CD14-positive monocyte (primary cell): ENCODE measurements at regions not wholly inside any gene's neighbourhood (a gene's known extent, or its start where the extent isn't known, plus 50 kb on each side); places are given as distances from the start of the nearest gene placed in this dataset.

Experiments used
- DNase-seq, 3 donors: peaks; one replicate each; pipeline ENCODE4 v3.0.0-alpha.2; 2011 to 2022
- H2AFZ ChIP-seq: 2 replicates; pipeline ENCODE4 v1.6.0; 2012; ENCODE audit warnings: mild to moderate bottlenecking, low read depth, low read length, inconsistent platforms; ENCODE audit not compliant: insufficient read depth, poor library complexity, severe bottlenecking
- H3K27ac ChIP-seq, 2 donors: 1 replicate in 1 of 2; 2 replicates in 1 of 2; pipeline ENCODE4 v1.5.1; 2012 to 2013; ENCODE audit warnings: low read length in 2 of 2, control low read depth in 1 of 2, inconsistent platforms in 1 of 2, low read depth in 1 of 2, mild to moderate bottlenecking in 1 of 2
- H3K27me3 ChIP-seq, 2 donors: one replicate each; pipeline versions ENCODE4 v1.6.0 to v1.6.1; 2011 to 2013; ENCODE audit warnings: low read length in 2 of 2; ENCODE audit not compliant: control insufficient read depth in 2 of 2, insufficient read depth in 2 of 2
- H3K36me3 ChIP-seq, 2 donors: replicated peaks in 1 of 2; 1 replicate in 1 of 2; 2 replicates in 1 of 2; pipeline versions ENCODE4 v1.5.1 to v1.6.1; 2012 to 2013; ENCODE audit warnings: low read length in 2 of 2, control low read depth in 1 of 2, inconsistent platforms in 1 of 2, mild to moderate bottlenecking in 1 of 2; ENCODE audit not compliant: insufficient read depth in 2 of 2, control insufficient read depth in 1 of 2
- H3K4me1 ChIP-seq, 2 donors: 1 replicate in 1 of 2; 2 replicates in 1 of 2; pipeline versions ENCODE4 v1.5.1 to v1.6.1; 2012 to 2013; ENCODE audit warnings: low read length in 2 of 2, control low read depth in 1 of 2, inconsistent platforms in 1 of 2, mild to moderate bottlenecking in 1 of 2, moderate library complexity in 1 of 2; ENCODE audit not compliant: insufficient read depth in 2 of 2, control insufficient read depth in 1 of 2
- H3K4me2 ChIP-seq: replicated peaks from 2 replicates; pipeline ENCODE3; 2012; ENCODE audit warnings: low read length, moderate library complexity, mild to moderate bottlenecking; ENCODE audit not compliant: poor library complexity, severe bottlenecking; ENCODE audit errors: extremely low read depth
- H3K4me3 ChIP-seq, 3 experiments: fragments of 200-600 bp in 1 of 3; sonication (generic) in 1 of 3; replicated peaks in 1 of 3; 1 replicate in 2 of 3; 2 replicates in 1 of 3; pipeline ENCODE4 v1.5.1; 2011 to 2013; ENCODE audit warnings: low read length in 3 of 3, mild to moderate bottlenecking in 3 of 3, control low read depth in 2 of 3, low read depth in 2 of 3, inconsistent platforms in 1 of 3, moderate library complexity in 1 of 3
- H3K79me2 ChIP-seq: 2 replicates; pipeline ENCODE4 v1.6.0; 2012; ENCODE audit warnings: mild to moderate bottlenecking, control low read depth, inconsistent platforms, low read length, moderate library complexity; ENCODE audit not compliant: insufficient read depth
- H3K9ac ChIP-seq: 2 replicates; pipeline ENCODE4 v1.6.0; 2017; ENCODE audit warnings: low read length, mild to moderate bottlenecking; ENCODE audit not compliant: insufficient read depth, poor library complexity, severe bottlenecking
- H3K9me3 ChIP-seq, 2 donors: replicated peaks in 1 of 2; 1 replicate in 1 of 2; 2 replicates in 1 of 2; pipeline versions ENCODE4 v1.5.1 to v1.6.1; 2012 to 2013; ENCODE audit warnings: low read length in 2 of 2, control low read depth in 1 of 2; ENCODE audit not compliant: control insufficient read depth in 1 of 2, insufficient read depth in 1 of 2
- H4K20me1 ChIP-seq: 2 replicates; pipeline ENCODE4 v1.6.0; 2012; ENCODE audit warnings: mild to moderate bottlenecking, low read length, control low read depth, moderate library complexity; ENCODE audit not compliant: insufficient read depth
- H3K27ac Mint-ChIP-seq, 7 donors: one replicate each; pipeline ENCODE4 v1.8.0; 2020; ENCODE audit warnings: mild to moderate bottlenecking in 7 of 7, mixed read lengths in 7 of 7, moderate library complexity in 6 of 7, inconsistent platforms in 2 of 7
- H3K27me3 Mint-ChIP-seq, 3 donors: one replicate each; pipeline ENCODE4 v1.8.0; 2021 to 2022; ENCODE audit warnings: low read depth in 3 of 3, mild to moderate bottlenecking in 3 of 3, mixed read lengths in 3 of 3, moderate library complexity in 3 of 3, inconsistent platforms in 1 of 3
- H3K36me3 Mint-ChIP-seq, 2 donors: one replicate each; pipeline ENCODE4 v1.8.0; 2020; ENCODE audit warnings: mixed read lengths in 2 of 2, inconsistent platforms in 1 of 2, mild to moderate bottlenecking in 1 of 2
- H3K4me1 Mint-ChIP-seq: one replicate; pipeline ENCODE4 v1.8.0; 2020; ENCODE audit warnings: mild to moderate bottlenecking, mixed read lengths
- H3K4me3 Mint-ChIP-seq, 2 donors: one replicate each; pipeline ENCODE4 v1.8.0; 2020; ENCODE audit warnings: mild to moderate bottlenecking in 2 of 2, mixed read lengths in 2 of 2, moderate library complexity in 1 of 2
- H3K9me3 Mint-ChIP-seq, 7 donors: one replicate each; pipeline ENCODE4 v1.8.0; 2020 to 2022; ENCODE audit warnings: mixed read lengths in 7 of 7, mild to moderate bottlenecking in 6 of 7, moderate library complexity in 6 of 7, inconsistent platforms in 2 of 7
- WGBS: methylation state at CpG from one replicate; pipeline ENCODE4 v1.1.5; 2013; ENCODE audit warnings: missing lambda C conversion rate; ENCODE audit not compliant: insufficient coverage; 5-methylcytosine and 5-hydroxymethylcytosine counted together
- intact Hi-C, 2 donors: fragments of 100-400 bp; cut with micrococcal nuclease; formaldehyde crosslinking; loops; one replicate each; pipeline versions ENCODE4 v1.15.0 to v1.15.1; 2023
- TF ChIP-seq, protein P1 (sequence below): fragments of 200-600 bp; IDR thresholded peaks from one replicate; pipeline ENCODE4 v1.8.0; 2022; ENCODE audit warnings: antibody characterized with exemption, mild to moderate bottlenecking

- Mint-ChIP-seq H3K4me1 (no peaks in the 10 kb centered on the region), H3K9me3 (peaks cover 0 to 2% (median 0%) of the 10 kb centered on the region in 7 donors), H3K27me3 (peaks cover 0 to 3% (median 2%) of the 10 kb centered on the region in 3 donors), H3K27ac (no peak overlapping the region), H3K4me3 (no peak overlapping the region), H3K36me3 (peaks cover under 1 to 2% of the 10 kb centered on the region in 2 donors)
- H3K36me3 ChIP-seq: no peaks in the 10 kb centered on the region
- H3K4me1 ChIP-seq: no peaks in the 10 kb centered on the region
- intact Hi-C loops: no loop called here
- DNase-seq: no peak
- no peaks in the 10 kb centered on the region for H3K27me3 ChIP-seq
- TF ChIP-seq, protein P1, sequence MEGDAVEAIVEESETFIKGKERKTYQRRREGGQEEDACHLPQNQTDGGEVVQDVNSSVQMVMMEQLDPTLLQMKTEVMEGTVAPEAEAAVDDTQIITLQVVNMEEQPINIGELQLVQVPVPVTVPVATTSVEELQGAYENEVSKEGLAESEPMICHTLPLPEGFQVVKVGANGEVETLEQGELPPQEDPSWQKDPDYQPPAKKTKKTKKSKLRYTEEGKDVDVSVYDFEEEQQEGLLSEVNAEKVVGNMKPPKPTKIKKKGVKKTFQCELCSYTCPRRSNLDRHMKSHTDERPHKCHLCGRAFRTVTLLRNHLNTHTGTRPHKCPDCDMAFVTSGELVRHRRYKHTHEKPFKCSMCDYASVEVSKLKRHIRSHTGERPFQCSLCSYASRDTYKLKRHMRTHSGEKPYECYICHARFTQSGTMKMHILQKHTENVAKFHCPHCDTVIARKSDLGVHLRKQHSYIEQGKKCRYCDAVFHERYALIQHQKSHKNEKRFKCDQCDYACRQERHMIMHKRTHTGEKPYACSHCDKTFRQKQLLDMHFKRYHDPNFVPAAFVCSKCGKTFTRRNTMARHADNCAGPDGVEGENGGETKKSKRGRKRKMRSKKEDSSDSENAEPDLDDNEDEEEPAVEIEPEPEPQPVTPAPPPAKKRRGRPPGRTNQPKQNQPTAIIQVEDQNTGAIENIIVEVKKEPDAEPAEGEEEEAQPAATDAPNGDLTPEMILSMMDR: no peak
- H3K79me2 ChIP-seq: no peaks in the 10 kb centered on the region
- H2AFZ ChIP-seq: no peak overlapping the region
- H3K9me3 ChIP-seq: no peaks in the 10 kb centered on the region
- H3K4me3 ChIP-seq: no peak overlapping the region
- H3K4me2 ChIP-seq: no peak overlapping the region
- H3K27ac ChIP-seq: no peak overlapping the region
- H3K9ac ChIP-seq: no peak overlapping the region
- WGBS: 100% methylated on average over 2 of the region's 2 CpGs
- H4K20me1 ChIP-seq: no peaks in the 10 kb centered on the region
These were observed 130.8 kb downstream of the SLC25A47 start for GRCh38 chr14:100453930-100454329.

GRCh38 chr14:100454437-100454836 lies 131.3 kb downstream of the SLC25A47 start:
- no peak overlapping the region for H3K9ac ChIP-seq
- TF ChIP-seq, protein P1: no peak
- H3K27ac Mint-ChIP-seq: no peak overlapping the region

More at GRCh38 chr14:100454437-100454836, 131.3 kb downstream of the SLC25A47 start:
- no peaks in the 10 kb centered on the region for H4K20me1 ChIP-seq
- H3K9me3 ChIP-seq: no peaks in the 10 kb centered on the region
- no peak for DNase-seq
- peaks cover 0 to 3% (median 2%) of the 10 kb centered on the region in 3 donors for H3K27me3 Mint-ChIP-seq
- H3K4me3 ChIP-seq: no peak overlapping the region
- no peak overlapping the region for H3K4me3 Mint-ChIP-seq
- H3K4me1 Mint-ChIP-seq: no peaks in the 10 kb centered on the region
- intact Hi-C loops: no loop called here
- no peaks in the 10 kb centered on the region for H3K36me3 ChIP-seq
- no peak overlapping the region for H3K27ac ChIP-seq
- peaks cover 0 to 2% of the 10 kb centered on the region in 2 donors for H3K36me3 Mint-ChIP-seq
- H3K79me2 ChIP-seq: no peaks in the 10 kb centered on the region
- peaks cover 0 to 2% (median 0%) of the 10 kb centered on the region in 7 donors for H3K9me3 Mint-ChIP-seq
- no peaks in the 10 kb centered on the region for H3K4me1 ChIP-seq
- H2AFZ ChIP-seq: no peak overlapping the region
- H3K27me3 ChIP-seq: no peaks in the 10 kb centered on the region
- no CpG with 5 or more reads among the region's 1 CpG for WGBS
- no peak overlapping the region for H3K4me2 ChIP-seq
